Spleen (tissue), 11 donors: ENCODE measurements at regions not wholly inside any gene's neighbourhood (a gene's known extent, or its start where the extent isn't known, plus 50 kb on each side); places are given as distances from the start of the nearest gene placed in this dataset.

Source experiments
- DNase-seq: peaks from one replicate; pipeline ENCODE4 v3.0.0-alpha.2; 2020
- H3K27ac ChIP-seq, 8 donors: fragments of 200-600 bp; sonication (generic) in 7 of 8; 1 replicate in 4 of 8; 2 replicates in 4 of 8; pipeline versions ENCODE4 v1.5.0 to v1.8.0; 2016 to 2021; ENCODE audit warnings: inconsistent platforms in 4 of 8, mild to moderate bottlenecking in 4 of 8, moderate library complexity in 1 of 8
- H3K27me3 ChIP-seq, 7 donors: fragments of 200-600 bp; sonication (generic) in 6 of 7; replicated peaks in 1 of 7; 1 replicate in 4 of 7; 2 replicates in 3 of 7; pipeline versions ENCODE4 v1.5.0 to v1.8.0; 2016 to 2021; ENCODE audit warnings: inconsistent platforms in 3 of 7, mild to moderate bottlenecking in 1 of 7
- H3K36me3 ChIP-seq, 6 donors: fragments of 200-600 bp; sonication (generic) in 5 of 6; 1 replicate in 4 of 6; 2 replicates in 2 of 6; pipeline versions ENCODE4 v1.5.0 to v1.8.0; 2016 to 2021; ENCODE audit warnings: inconsistent platforms in 2 of 6
- H3K4me1 ChIP-seq, 6 donors: fragments of 200-600 bp; sonication (generic) in 5 of 6; 1 replicate in 3 of 6; 2 replicates in 3 of 6; pipeline versions ENCODE4 v1.5.0 to v1.8.0; 2016 to 2021; ENCODE audit warnings: inconsistent platforms in 3 of 6
- H3K4me3 ChIP-seq, 8 donors: fragments of 200-600 bp; sonication (generic) in 7 of 8; 1 replicate in 4 of 8; 2 replicates in 4 of 8; pipeline versions ENCODE4 v1.5.0 to v1.8.0; 2016 to 2021; ENCODE audit warnings: inconsistent platforms in 4 of 8, mild to moderate bottlenecking in 4 of 8, moderate library complexity in 2 of 8
- H3K9me3 ChIP-seq, 8 donors: fragments of 200-600 bp; sonication (generic) in 7 of 8; 1 replicate in 4 of 8; 2 replicates in 4 of 8; pipeline versions ENCODE4 v1.5.0 to v1.8.0; 2016 to 2021; ENCODE audit warnings: inconsistent platforms in 4 of 8
- POLR2A ChIP-seq, 3 donors: fragments of 450-650 bp; IDR thresholded peaks; one replicate each; pipeline ENCODE4 v1.5.1; 2017; ENCODE audit warnings: antibody characterized with exemption in 3 of 3, mild to moderate bottlenecking in 1 of 3
- POLR2AphosphoS5 ChIP-seq, 3 donors: sonication (generic); formaldehyde crosslinking; IDR thresholded peaks; one replicate each; pipeline ENCODE4 v1.5.1; 2017; ENCODE audit warnings: antibody characterized with exemption in 3 of 3
- WGBS, 5 donors: extraction: QIAGEN DNeasy Blood & Tissue Kit in 3 of 5; methylation state at CpG; one replicate each; pipeline versions ENCODE4 v1.1.5 to v1.1.7; 2013 to 2018; 5-methylcytosine and 5-hydroxymethylcytosine counted together
- intact Hi-C: fragments of 100-400 bp; cut with DNase I; formaldehyde crosslinking; loops from one replicate; pipeline ENCODE4 v1.15.0; 2023; ENCODE audit warnings: low total_unique reads
- TF ChIP-seq, protein P1 (sequence below), 11 experiments: fragments of 200-600 bp in 7 of 11; fragments of 450-650 bp in 4 of 11; sonication (generic) in 4 of 11; IDR thresholded peaks in 8 of 11; conservative IDR thresholded peaks in 3 of 11; 1 replicate in 7 of 11; 2 replicates in 4 of 11; pipeline versions ENCODE4 v1.4.0 to v1.8.0; 2016 to 2021; ENCODE audit warnings: antibody characterized with exemption in 11 of 11, inconsistent platforms in 4 of 11, mild to moderate bottlenecking in 1 of 11
- donor health status: healthy with polysubstance abuse.
- donor health status: DM: no; HTN: no; CAD: no; lungs with moderate emphysema.
- donor health status: DM: no; HTN: no; CAD: no.
- donor health status: Bipolar disorder and iron deficiency.
- donor health status: healthy.
- donor health status: DM: no; HTN: no; CAD: no.
- donor health status: DM: yes; HTN: yes; CAD: no.

DNA sequence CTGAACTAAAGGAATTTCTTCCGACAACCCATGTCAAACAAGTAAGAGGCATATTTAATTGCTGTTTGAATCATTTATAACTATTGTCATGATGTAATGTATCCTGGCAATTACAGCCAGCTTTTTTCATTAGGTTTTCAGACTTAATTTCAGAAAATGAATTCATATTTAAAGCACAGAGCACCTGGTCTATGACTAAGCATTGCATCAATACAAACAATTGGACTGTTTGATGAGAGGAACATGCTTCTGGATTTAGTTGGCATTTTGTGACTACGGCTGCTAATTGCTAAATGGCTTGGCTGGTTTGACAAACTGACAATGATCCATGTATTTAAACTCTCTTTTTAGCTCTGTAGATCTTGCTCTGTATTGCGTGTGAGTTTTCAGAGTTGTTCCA lies 853.4 kb downstream of the NCAM2 start:
- 71 to 84% (median 77%) methylated on average over 3 of the region's 3 CpGs for WGBS, 5 donors
- intact Hi-C loops: no loop called here
- Histone ChIP-seq H3K4me1 (no peaks in the 10 kb centered on the region), H3K4me3 (no peak overlapping the region), H3K36me3 (no peaks in the 10 kb centered on the region), H3K27me3 (no peaks in the 10 kb centered on the region), H3K27ac (no peak overlapping the region), H3K9me3 (peaks cover 0 to 16% (median 0%) of the 10 kb centered on the region in 8 donors)
- TF ChIP-seq, protein P1, sequence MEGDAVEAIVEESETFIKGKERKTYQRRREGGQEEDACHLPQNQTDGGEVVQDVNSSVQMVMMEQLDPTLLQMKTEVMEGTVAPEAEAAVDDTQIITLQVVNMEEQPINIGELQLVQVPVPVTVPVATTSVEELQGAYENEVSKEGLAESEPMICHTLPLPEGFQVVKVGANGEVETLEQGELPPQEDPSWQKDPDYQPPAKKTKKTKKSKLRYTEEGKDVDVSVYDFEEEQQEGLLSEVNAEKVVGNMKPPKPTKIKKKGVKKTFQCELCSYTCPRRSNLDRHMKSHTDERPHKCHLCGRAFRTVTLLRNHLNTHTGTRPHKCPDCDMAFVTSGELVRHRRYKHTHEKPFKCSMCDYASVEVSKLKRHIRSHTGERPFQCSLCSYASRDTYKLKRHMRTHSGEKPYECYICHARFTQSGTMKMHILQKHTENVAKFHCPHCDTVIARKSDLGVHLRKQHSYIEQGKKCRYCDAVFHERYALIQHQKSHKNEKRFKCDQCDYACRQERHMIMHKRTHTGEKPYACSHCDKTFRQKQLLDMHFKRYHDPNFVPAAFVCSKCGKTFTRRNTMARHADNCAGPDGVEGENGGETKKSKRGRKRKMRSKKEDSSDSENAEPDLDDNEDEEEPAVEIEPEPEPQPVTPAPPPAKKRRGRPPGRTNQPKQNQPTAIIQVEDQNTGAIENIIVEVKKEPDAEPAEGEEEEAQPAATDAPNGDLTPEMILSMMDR (IDR thresholded peaks at IDR 0.05 in 8 of 11, conservative IDR thresholded peaks at IDR 0.05 in 3 of 11): no peak
- no peak for TF ChIP-seq POLR2AphosphoS5 (IDR thresholded peaks at IDR 0.05)
- TF ChIP-seq POLR2A (IDR thresholded peaks at IDR 0.05): no peak
- no peak for DNase-seq

DNA sequence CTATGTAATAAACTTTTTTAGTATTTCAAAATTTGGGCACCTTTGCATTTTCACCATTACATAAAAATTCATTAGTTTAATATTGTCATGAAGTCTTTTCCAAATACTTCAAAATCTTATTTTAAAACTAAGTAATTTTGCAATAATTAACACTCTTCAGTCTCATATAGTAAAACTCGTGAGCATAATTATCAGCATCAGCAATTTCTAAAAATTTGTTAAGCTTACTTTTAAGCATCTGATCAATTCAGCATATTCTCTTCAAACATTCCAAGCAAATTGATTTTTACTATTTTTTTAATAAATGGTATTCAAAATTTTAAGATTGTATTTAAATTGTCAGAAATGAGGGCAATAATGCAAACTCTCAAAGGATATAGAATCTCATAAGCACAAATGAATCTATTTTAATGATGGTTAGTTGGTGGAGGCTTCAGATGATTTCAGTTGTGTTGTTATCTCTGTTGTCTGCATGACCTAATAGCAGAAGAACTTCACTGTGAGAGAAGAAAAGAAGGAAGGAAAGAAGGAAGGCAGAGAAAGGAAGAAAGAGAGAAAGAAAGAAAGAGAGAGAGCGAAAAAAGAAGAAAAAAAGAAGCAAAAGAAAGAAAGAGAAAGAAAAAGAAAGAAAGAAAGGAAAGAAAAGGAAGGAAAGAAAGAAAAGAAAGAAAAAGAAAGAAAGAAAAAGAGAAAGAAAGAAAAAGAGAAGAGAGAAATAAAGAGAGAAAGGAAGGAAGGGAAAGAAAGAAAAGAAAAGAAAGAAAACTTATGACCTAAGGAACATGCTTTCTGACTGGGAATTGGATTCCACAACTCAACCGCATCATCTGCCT lies 860.5 kb downstream of the NCAM2 start:
- TF ChIP-seq, protein P1 (IDR thresholded peaks at IDR 0.05 in 8 of 11, conservative IDR thresholded peaks at IDR 0.05 in 3 of 11): no peak
- TF ChIP-seq POLR2AphosphoS5 (IDR thresholded peaks at IDR 0.05) (no peak), POLR2A (IDR thresholded peaks at IDR 0.05) (no peak)
- Histone ChIP-seq H3K9me3 (peaks cover 0 to 11% (median 0%) of the 10 kb centered on the region in 8 donors), H3K27me3 (no peaks in the 10 kb centered on the region), H3K36me3 (no peaks in the 10 kb centered on the region), H3K4me1 (peaks cover 0 to 4% (median 0%) of the 10 kb centered on the region in 6 donors), H3K4me3 (no peak overlapping the region), H3K27ac (no peak overlapping the region)
- DNase-seq: no peak
- intact Hi-C loops: no loop called here
- WGBS, 5 donors: 83 to 92% (median 84%) methylated on average over 3 of the region's 3 CpGs

GRCh38 chr21:21860888-21861287 lies 862.7 kb downstream of the NCAM2 start:
- Histone ChIP-seq H3K27ac (peak overlapping the region in 1 of 8 donors; percentile 26), H3K36me3 (no peaks in the 10 kb centered on the region), H3K9me3 (peaks cover 0 to 5% (median 0%) of the 10 kb centered on the region in 8 donors), H3K27me3 (no peaks in the 10 kb centered on the region), H3K4me1 (peaks cover 0 to 4% (median 0%) of the 10 kb centered on the region in 6 donors), H3K4me3 (no peak overlapping the region)
- intact Hi-C loops: no loop called here
- TF ChIP-seq, protein P1 (IDR thresholded peaks at IDR 0.05 in 8 of 11, conservative IDR thresholded peaks at IDR 0.05 in 3 of 11): no peak
- TF ChIP-seq POLR2A (IDR thresholded peaks at IDR 0.05) (no peak), POLR2AphosphoS5 (IDR thresholded peaks at IDR 0.05) (no peak)
- no peak for DNase-seq
- 6 to 13% (median 8%) methylated on average over 2 of the region's 2 CpGs for WGBS, 5 donors

- H3K9me3 ChIP-seq: peaks cover 0 to 5% (median 0%) of the 10 kb centered on the region in 8 donors
These were observed 866.2 kb downstream of the NCAM2 start for GRCh38 chr21:21864321-21864840.

More at GRCh38 chr21:21864321-21864840, 866.2 kb downstream of the NCAM2 start:
- WGBS, 5 donors: 70 to 84% (median 77%) methylated on average over 4 of the region's 4 CpGs
- DNase-seq: no peak
- Histone ChIP-seq H3K4me3 (no peak overlapping the region), H3K36me3 (no peaks in the 10 kb centered on the region), H3K4me1 (peaks cover 0 to 4% (median 0%) of the 10 kb centered on the region in 6 donors), H3K27me3 (no peaks in the 10 kb centered on the region), H3K27ac (no peak overlapping the region)
- TF ChIP-seq POLR2AphosphoS5 (IDR thresholded peaks at IDR 0.05) (no peak), POLR2A (IDR thresholded peaks at IDR 0.05) (no peak)
- TF ChIP-seq, protein P1 (IDR thresholded peaks at IDR 0.05 in 8 of 11, conservative IDR thresholded peaks at IDR 0.05 in 3 of 11): no peak
- intact Hi-C loops: no loop called here
